ENCODE measurements at regions not wholly inside any gene's neighbourhood (a gene's known extent, or its start where the extent isn't known, plus 50 kb on each side); places are given as distances from the start of the nearest gene placed in this dataset.

DNA sequence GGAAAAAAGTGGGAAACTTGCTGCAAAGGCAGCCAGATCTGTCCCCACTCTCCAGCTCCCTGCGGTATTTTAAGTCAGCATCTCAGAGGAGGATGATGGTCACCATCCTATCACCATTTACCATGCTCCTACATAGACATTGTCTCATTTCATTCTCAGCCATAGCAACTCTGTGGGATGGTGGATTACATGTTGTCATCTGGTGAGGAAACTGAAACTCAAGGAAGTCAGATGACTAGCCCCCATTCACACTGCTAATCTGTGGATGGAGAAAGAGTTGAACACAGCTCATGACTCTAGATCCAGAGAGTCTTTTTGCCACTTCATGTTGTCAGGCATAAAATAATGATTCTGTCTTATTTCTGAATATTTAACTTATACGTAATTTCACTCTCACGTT is 323.5 kb downstream of the PTTG2 start:
- TF ChIP-seq POLR2A (IDR thresholded peaks at IDR 0.05): no peak
- TF ChIP-seq, protein P1, sequence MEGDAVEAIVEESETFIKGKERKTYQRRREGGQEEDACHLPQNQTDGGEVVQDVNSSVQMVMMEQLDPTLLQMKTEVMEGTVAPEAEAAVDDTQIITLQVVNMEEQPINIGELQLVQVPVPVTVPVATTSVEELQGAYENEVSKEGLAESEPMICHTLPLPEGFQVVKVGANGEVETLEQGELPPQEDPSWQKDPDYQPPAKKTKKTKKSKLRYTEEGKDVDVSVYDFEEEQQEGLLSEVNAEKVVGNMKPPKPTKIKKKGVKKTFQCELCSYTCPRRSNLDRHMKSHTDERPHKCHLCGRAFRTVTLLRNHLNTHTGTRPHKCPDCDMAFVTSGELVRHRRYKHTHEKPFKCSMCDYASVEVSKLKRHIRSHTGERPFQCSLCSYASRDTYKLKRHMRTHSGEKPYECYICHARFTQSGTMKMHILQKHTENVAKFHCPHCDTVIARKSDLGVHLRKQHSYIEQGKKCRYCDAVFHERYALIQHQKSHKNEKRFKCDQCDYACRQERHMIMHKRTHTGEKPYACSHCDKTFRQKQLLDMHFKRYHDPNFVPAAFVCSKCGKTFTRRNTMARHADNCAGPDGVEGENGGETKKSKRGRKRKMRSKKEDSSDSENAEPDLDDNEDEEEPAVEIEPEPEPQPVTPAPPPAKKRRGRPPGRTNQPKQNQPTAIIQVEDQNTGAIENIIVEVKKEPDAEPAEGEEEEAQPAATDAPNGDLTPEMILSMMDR (IDR thresholded peaks at IDR 0.05): no peak

Data from gastroesophageal sphincter (tissue), 3 donors.